ENCODE measurements at regions not wholly inside any gene's neighbourhood (a gene's known extent, or its start where the extent isn't known, plus 50 kb on each side); places are given as distances from the start of the nearest gene placed in this dataset.

- TF ChIP-seq CTCF (conservative IDR thresholded peaks at IDR 0.05; ENCODE audit: low read depth, low read length) (no peak), EZH2 (IDR thresholded peaks at IDR 0.05; ENCODE audit: borderline replicate concordance, low read depth, low read length, poor library complexity, severe bottlenecking) (no peak)
Observed at GRCh38 chr15:62647202-62647842, 395.2 kb upstream of the TPM1 start.

Data from A673 (cell line).